ENCODE measurements at regions not wholly inside any gene's neighbourhood (a gene's known extent, or its start where the extent isn't known, plus 50 kb on each side); places are given as distances from the start of the nearest gene placed in this dataset.
"Not testable (repeated sequence)": the region's sequence is repeated elsewhere in the genome, so short reads cannot be mapped to it uniquely, and the experiment has no call there.

- DNase-seq = not testable (repeated sequence)
Observed at GRCh38 chr10:124241510-124241909, 148.1 kb upstream of the CHST15 start.

DNA sequence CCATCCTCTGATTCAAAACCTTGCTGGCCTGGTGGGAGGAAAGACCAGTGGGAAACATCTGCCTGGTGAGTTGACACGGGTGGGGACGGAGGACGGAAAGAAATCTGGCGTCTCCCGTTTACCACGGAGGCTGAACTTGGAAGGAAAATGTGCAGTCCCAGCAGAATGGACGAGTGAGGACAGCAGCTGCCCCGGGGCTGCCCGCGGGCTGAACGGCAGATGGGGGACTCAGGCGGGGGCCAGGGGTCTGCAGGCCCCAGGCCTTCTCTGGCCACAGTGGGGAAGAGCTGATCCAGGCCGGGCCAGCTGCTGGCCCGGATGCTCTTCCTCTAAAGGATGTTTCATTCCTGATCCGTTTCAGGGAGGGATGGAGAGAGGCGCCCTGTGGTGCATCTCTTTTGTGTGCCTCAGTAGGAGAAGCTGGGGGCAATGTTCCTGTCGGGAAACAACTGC lies 147.5 kb upstream of the CHST15 start:
- no peak for DNase-seq

GRCh38 chr10:124239696-124240095 lies 146.3 kb upstream of the CHST15 start:
- no peak for DNase-seq

- no peak for DNase-seq
Observed at GRCh38 chr10:124239134-124239533, 145.7 kb upstream of the CHST15 start.

DNA sequence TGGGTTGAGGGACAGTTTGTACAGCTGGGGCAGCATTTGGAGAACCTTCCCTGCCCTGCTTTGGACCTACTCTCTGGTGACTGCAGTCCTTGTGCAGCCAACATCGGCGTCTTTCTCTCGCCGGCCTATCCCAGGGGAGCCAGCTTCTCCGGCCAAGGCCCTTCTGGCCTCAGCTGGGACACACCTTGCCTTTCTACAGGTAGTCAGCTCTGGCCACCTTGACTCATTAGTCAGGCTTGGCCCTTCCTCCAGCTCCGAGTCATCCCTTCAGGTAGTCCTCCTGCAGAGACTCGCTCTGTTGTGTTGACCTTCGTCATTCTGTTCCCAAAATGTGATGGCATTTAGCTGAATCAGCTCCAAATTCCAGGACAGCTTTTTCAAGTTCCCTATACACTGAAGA lies 145.0 kb upstream of the CHST15 start:
- DNase-seq = no peak

GRCh38 chr10:124237282-124237961 lies 144.0 kb upstream of the CHST15 start:
- no peak for DNase-seq

DNA sequence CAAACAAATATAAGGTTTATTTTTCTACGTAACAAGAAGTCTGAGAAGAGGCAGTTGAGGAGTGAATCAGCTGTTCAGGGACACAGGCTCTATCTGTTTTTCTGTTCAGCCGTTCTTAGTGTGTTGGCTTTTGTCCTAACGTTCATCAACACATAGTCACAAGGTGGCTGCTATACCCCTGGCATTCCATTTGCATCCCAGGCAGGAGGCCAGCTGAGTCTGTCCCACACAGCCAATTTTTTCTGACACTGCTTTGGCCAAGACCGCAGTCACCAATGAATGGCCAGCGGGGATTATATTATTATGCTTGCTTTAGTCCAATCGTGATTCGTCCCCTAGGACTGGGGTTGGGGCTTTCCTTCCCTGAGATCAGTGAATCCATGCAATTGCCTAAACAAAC lies 143.4 kb upstream of the CHST15 start:
- no peak for DNase-seq

- DNase-seq = no peak
Observed at GRCh38 chr10:124236136-124236535, 142.7 kb upstream of the CHST15 start.

- no peak for DNase-seq
Observed at GRCh38 chr10:124235232-124235631, 141.8 kb upstream of the CHST15 start.

DNA sequence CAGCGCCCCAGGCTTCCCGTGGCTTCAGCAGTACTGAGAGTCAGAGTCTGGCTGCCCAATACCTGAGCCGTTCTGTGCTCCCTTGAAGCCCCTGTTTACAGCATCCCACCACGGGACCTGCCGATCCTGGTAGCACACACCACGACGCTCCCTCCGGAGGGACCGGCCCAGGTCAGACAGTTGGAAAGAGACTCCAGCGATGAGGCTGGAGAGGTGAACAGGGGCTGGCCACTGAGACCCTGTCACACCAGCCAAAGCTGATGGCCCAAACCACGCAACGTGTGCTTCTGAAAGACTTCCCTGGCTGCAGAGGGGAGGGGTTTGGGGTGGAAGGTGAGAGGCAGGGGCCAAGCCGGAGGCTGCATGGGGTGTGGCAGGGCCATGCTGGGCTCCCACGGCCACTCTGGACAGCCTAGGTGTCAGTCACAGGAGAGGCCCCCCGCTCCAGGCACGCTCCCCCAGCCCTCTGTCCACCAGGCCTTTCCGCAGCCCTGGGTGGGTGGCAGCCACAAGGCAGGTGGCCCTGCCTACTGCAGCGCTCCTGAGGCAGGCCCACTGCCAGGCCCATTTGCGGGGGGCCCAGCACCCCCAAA lies 140.2 kb upstream of the CHST15 start:
- no peak for DNase-seq

DNA sequence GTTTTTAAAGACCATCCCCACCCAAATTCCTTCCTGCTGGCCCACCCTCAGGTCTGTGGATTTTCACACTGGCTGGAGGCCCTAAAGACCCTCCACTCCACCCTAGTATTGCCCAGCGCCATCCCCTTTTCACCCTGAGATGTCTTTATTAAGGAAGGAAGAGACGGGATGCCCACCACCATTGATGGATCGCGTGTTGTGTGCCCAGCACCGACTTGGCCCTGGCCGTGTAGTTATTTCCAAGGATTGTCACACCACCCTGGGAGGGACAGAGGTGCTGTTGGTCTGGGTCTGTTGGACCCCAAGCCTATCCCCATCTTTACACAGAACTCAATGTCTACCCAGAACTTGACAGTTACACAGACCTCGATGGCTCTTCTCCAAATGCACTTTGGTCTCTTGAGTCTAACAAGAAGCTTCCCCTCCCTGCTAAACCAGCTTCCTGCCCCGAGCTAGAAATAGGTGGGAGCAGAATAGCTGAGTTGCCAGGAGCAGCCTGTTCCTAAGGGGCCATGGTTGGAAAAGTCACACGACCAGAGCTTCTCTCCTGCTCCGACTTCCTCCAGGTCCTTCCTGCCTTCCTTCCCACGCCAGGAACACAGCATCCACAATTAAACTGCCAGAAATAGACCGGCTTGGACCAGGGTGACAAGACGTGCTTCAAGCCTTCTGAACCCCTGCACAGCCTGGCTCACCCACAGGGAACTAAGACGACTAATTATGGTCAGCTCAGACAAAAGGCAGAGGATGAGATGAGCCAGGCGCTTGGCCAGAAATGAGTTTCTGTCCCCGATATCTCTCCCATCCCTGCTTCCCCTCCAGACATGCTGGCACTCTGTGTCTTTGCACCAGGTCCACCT lies 139.5 kb upstream of the CHST15 start:
- DNase-seq = no peak

DNA sequence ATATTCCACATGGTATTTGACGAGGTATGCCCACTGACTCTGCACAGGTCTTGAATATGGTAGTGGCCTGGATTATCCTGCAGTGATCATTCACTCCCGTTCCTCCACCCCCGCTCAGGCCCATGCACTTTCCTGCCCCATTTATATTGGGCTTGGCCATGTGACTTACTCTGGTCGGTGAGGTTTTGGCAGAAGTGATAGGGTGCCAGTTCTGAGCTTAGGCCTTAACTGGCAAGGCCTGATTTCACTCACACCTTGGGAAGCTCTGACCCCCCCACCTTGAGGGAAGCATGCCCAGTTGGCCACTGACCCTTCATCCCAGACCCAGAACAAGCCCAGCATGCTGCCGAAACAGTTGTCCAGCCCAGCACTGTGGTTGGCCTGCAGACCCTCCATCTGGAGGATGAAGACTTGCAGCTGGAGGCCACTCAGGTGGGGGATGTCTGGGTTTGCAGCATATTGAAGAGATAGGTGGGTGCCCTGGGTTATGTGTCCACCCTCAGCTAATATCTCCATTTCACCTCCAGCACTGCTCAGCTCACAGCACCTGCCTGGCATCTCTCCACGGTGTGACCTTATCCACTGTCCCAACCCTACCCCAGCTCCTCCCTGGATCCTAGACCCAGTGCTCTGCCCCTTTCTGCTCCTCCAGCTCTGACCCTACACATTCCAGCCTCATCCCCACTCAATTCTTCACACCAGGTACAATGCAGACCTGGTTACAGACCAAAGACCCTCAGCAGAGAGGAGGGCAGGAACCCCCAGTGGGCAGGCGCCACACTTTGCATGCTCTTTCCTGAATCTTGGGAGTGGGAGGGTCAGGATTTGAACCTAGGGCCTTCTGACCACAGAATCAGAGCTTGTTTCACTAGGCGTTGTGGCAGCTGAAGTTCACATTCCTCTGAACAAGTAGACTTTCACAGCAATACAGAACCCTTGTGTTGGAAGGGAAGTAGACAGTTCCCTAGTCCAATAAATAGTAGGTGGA lies 138.1 kb upstream of the CHST15 start:
- no peak for DNase-seq

DNA sequence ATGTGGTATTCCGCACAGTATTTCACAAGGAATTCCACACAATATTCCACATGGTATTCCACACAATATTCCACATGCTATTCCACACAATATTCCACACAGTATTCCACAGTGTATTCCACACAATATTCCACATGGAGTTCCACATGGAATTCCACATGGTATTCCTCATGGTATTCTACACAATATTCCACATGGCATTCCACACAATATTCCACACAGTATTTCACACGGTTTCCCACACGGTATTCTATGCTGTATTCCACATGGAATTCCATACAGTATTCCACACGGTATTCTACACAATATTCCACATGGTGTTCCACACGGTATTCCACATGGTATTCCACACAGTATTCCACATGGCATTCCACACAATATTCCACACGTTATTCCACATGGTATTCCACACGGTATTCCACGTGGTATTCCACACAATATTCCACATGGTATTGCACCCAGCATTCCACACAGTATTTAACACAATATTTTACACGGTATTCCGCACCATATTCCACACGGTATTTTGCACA lies 137.3 kb upstream of the CHST15 start:
- no peak for DNase-seq

GRCh38 chr10:124229989-124230634 lies 136.7 kb upstream of the CHST15 start:
- DNase-seq = no peak

GRCh38 chr10:124229201-124229988 lies 136.0 kb upstream of the CHST15 start:
- DNase-seq = no peak

DNA sequence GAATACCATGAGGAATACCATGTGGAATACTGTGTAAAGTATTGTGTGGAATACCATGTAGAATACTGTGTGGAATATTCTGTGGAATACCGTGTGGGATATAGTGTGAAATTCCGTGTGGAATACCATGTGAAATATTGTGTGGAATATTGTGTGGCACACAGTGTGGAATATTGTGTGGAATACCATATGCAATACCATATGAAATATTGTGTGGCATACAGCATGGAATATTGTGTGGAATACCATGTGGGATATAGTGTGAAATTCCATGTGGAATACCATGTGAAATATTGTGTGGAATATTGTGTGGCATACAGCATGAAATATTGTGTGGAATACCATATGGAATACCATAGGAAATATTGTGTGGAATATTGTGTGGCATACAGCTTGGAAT lies 135.1 kb upstream of the CHST15 start:
- no peak for DNase-seq

DNA sequence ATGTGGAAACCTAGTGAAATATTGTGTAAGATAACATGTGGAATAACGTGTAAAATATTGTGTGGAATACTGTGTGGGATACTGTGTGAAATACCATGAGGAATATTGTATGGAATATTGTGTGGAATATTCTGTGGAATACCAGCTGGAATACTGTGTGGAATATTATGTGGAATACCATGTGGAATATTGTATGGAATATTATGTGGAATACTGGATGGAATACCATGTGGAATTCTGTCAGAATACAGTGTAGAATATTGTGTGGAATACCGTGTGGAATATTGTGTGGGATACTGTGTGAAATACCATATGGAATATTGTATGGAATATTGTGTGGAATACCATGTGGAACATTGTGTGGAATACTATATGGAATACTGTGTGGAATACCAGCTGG lies 134.6 kb upstream of the CHST15 start:
- no peak for DNase-seq

GRCh38 chr10:124227055-124227975 lies 133.9 kb upstream of the CHST15 start:
- no peak for DNase-seq

DNA sequence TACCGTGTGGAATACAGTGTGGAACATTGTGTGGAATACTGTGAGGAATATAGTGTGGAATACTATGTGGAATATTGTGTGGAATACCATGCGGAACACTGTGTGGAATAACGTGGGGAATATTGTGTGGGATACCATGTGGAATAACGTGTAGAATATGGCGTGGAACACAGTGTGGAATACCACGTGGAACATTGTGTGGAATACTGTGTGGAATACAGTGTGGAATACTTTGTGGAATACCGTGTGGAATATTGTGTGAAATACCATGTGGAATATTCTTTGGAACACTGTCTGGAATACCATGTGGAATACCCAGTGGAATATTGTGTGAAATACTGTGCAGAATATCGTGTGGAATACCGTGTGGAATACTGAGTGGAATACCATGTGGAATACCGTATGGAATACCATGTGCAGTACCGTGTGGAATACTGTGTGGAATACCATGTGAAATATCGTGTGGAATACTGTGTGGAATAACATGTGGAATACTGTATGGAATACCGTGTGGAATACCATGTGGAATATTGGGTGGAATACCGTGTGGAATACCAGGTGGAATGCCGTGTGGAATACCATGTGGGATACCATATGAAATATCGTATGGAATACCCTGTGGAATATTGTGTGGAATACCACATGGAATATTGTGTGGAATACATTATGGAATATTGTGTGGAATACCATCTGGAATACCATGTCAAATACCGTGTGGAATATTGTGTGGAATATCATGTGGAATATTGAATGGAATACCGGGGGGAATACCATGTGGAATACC lies 133.1 kb upstream of the CHST15 start:
- no peak for DNase-seq

Data from cerebellar nuclear complex (tissue), 1 donor.